Mucosa of descending colon (tissue), 3 donors: ENCODE measurements at regions not wholly inside any gene's neighbourhood (a gene's known extent, or its start where the extent isn't known, plus 50 kb on each side); places are given as distances from the start of the nearest gene placed in this dataset.

Experiments used
- ATAC-seq: fragments of 200-7000 bp; cut with Tn5 transposase; one replicate; pipeline ENCODE4 v1.9.1; 2020; ENCODE audit warnings: mild to moderate bottlenecking, moderate library complexity
- DNase-seq, 3 donors: peaks; one replicate each; pipeline ENCODE4 v3.0.0-alpha.2; 2020
- H3K36me3 ChIP-seq: fragments of 200-600 bp; one replicate; pipeline ENCODE4 v1.8.0; 2021; ENCODE audit warnings: low read depth, mild to moderate bottlenecking
- H3K4me1 ChIP-seq: fragments of 200-600 bp; one replicate; pipeline ENCODE4 v1.8.0; 2021; ENCODE audit warnings: low read depth, mild to moderate bottlenecking
- H3K4me3 ChIP-seq: fragments of 200-600 bp; one replicate; pipeline ENCODE4 v1.8.0; 2021; ENCODE audit warnings: mild to moderate bottlenecking
- H3K9me3 ChIP-seq: fragments of 200-600 bp; one replicate; pipeline ENCODE4 v1.8.0; 2021; ENCODE audit warnings: mild to moderate bottlenecking
- intact Hi-C, 2 donors: fragments of 100-400 bp; cut with DNase I in 1 of 2; cut with micrococcal nuclease in 1 of 2; formaldehyde crosslinking; loops; one replicate each; pipeline versions ENCODE4 v1.11.0 to v1.11.1; 2022; cut with DNase I, micrococcal nuclease
- TF ChIP-seq, protein P1 (sequence below): fragments of 200-600 bp; IDR thresholded peaks from one replicate; pipeline ENCODE4 v1.8.0; 2022; ENCODE audit warnings: antibody characterized with exemption, mild to moderate bottlenecking
- donor health status: DM: no; HTN: no; CAD: no; lungs with moderate emphysema.
- donor health status: DM: no; HTN: no; CAD: no.
- donor health status: DM: no; HTN: yes; CAD: no.

DNA sequence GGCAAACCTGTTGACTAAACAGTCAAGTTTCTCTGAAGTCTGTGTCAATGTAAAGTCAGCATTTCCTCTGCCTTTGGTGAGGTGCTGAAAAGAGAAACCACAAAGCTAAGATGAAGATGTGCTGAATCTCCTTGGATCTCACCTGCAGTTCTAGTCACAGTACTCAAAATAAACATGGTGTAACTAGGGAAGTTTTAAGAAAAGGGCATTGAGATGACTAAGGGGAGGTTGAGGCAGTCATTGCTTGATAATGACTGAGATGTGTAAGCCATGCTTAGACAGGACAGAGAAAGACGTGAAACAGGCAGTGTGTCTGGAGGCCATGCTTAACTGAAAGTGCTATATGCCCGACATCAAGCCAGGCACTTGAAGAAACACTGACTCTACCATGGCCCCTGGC is 1010.0 kb upstream of the CELF4 start:
- Histone ChIP-seq H3K36me3 (no peaks in the 10 kb centered on the region), H3K4me1 (no peaks in the 10 kb centered on the region), H3K9me3 (peaks cover 21% of the 10 kb centered on the region), H3K4me3 (no peak overlapping the region)
- DNase-seq = no peak
- intact Hi-C loops = no loop called here
- TF ChIP-seq, protein P1, sequence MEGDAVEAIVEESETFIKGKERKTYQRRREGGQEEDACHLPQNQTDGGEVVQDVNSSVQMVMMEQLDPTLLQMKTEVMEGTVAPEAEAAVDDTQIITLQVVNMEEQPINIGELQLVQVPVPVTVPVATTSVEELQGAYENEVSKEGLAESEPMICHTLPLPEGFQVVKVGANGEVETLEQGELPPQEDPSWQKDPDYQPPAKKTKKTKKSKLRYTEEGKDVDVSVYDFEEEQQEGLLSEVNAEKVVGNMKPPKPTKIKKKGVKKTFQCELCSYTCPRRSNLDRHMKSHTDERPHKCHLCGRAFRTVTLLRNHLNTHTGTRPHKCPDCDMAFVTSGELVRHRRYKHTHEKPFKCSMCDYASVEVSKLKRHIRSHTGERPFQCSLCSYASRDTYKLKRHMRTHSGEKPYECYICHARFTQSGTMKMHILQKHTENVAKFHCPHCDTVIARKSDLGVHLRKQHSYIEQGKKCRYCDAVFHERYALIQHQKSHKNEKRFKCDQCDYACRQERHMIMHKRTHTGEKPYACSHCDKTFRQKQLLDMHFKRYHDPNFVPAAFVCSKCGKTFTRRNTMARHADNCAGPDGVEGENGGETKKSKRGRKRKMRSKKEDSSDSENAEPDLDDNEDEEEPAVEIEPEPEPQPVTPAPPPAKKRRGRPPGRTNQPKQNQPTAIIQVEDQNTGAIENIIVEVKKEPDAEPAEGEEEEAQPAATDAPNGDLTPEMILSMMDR = no peak
- no peak for ATAC-seq

DNA sequence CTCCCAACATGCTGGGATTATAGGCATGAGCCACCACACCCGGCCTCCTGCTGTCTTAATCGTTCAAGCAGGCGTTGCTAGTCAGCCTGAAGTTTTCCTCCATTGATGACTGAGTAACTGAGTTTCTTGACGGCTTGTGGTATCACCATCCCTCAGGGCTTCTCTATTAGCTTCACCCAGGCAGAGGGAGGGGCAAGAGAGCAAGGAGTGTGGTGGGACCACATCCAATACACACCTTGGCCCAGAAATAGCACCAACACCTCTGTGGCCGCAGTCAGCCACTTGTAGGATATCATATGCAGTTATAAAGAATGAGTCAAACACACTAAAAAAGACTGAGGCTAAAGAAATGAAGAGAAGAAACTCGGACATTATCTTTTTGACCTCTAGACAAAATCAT is 1009.4 kb upstream of the CELF4 start:
- peaks cover 21% of the 10 kb centered on the region for H3K9me3 ChIP-seq
- H3K4me3 ChIP-seq = no peak overlapping the region
- ATAC-seq = no peak
- intact Hi-C loops = no loop called here
- TF ChIP-seq, protein P1 = no peak
- no peak for DNase-seq
- H3K4me1 ChIP-seq = no peaks in the 10 kb centered on the region
- H3K36me3 ChIP-seq = no peaks in the 10 kb centered on the region

GRCh38 chr18:38572554-38573111 is 1007.0 kb upstream of the CELF4 start:
- Histone ChIP-seq H3K36me3 (no peaks in the 10 kb centered on the region), H3K4me3 (no peak overlapping the region), H3K4me1 (no peaks in the 10 kb centered on the region), H3K9me3 (peaks cover 21% of the 10 kb centered on the region)
- DNase-seq = no peak
- no peak for ATAC-seq
- TF ChIP-seq, protein P1 = no peak
- intact Hi-C loops = no loop called here

DNA sequence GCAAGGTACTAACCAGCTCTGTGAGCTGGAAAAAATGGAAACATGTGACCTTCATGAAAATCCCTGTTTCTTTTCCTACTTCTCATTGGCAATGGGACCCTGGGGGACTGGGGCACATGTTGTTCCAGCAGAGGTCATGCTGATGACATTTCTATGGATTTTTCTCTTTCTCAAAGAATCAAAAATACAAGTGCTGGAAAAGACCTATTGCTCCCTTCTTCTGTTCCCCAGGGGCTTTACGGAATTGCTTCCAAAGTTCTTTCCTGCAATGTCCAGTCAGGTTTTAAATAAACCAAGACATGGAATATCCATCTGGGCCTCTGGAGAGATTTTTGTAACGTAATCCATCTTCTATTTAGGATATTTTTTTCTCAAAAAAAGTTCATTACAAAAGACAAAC is 1006.1 kb upstream of the CELF4 start:
- TF ChIP-seq, protein P1 = no peak
- no peak for DNase-seq
- ATAC-seq = no peak
- intact Hi-C loops = no loop called here
- Histone ChIP-seq H3K4me1 (no peaks in the 10 kb centered on the region), H3K9me3 (peaks cover 21% of the 10 kb centered on the region), H3K4me3 (no peak overlapping the region), H3K36me3 (no peaks in the 10 kb centered on the region)

DNA sequence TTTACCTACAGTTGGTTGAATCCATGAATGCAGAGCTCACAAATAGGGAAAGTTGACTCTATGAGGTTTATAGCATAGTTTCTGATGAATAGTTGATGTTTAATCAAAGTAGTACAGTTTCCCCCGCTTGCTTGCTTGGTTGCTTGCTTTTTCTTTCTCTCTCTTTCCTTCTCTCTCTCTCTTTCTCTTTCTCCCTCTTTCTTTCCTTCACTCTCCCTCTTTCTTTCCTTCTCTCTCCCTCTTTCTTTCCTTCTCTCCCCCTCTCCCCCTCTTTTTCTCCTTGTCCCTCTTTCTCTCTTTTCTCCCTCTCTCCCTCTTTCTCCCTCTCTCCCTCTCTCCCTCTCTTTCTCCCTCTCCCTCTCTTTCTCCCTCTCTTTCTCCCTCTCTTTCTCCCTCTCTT is 999.9 kb upstream of the CELF4 start:
- intact Hi-C loops = no loop called here
- no peak for ATAC-seq
- TF ChIP-seq, protein P1 = no peak
- no peak for DNase-seq
- Histone ChIP-seq H3K9me3 (peaks cover 32% of the 10 kb centered on the region), H3K4me1 (no peaks in the 10 kb centered on the region), H3K4me3 (no peak overlapping the region), H3K36me3 (no peaks in the 10 kb centered on the region)
